GM18909 (cell line): ENCODE measurements at regions not wholly inside any gene's neighbourhood (a gene's known extent, or its start where the extent isn't known, plus 50 kb on each side); places are given as distances from the start of the nearest gene placed in this dataset.
A peak's percentile ranks its signal among the peaks of the same experiment; 100 is the strongest.

Experiments used
- ATAC-seq: cut with Tn5 transposase; IDR thresholded peaks from one replicate; pipeline ENCODE4 v1.9.1; 2021; ENCODE audit warnings: mild to moderate bottlenecking; ENCODE audit not compliant: unreplicated experiment, poor library complexity

GRCh38 chr2:216808805-216809425, 50.9 kb downstream of the TNP1 start:
- ATAC-seq: no peak

GRCh38 chr2:216807857-216808272, 52.0 kb downstream of the TNP1 start:
- no peak for ATAC-seq

GRCh38 chr2:216804357-216805350, 55.2 kb downstream of the TNP1 start:
- ATAC-seq: no peak

GRCh38 chr2:216803791-216804190, 56.1 kb downstream of the TNP1 start:
- no peak for ATAC-seq

GRCh38 chr2:216802516-216803215, 57.2 kb downstream of the TNP1 start:
- ATAC-seq: no peak

GRCh38 chr2:216800836-216801235, 59.0 kb downstream of the TNP1 start:
- no peak for ATAC-seq

- ATAC-seq: no peak
Observed at GRCh38 chr2:216799873-216800431, 59.9 kb downstream of the TNP1 start.

- ATAC-seq: no peak
Observed at GRCh38 chr2:216796115-216796840, 63.6 kb downstream of the TNP1 start.

- no peak for ATAC-seq
Observed at GRCh38 chr2:216793386-216793785, 66.5 kb downstream of the TNP1 start.

GRCh38 chr2:216792222-216793021, 67.4 kb downstream of the TNP1 start:
- ATAC-seq: no peak

- no peak for ATAC-seq
Observed at GRCh38 chr2:216791303-216791702, 68.6 kb downstream of the TNP1 start.

GRCh38 chr2:216789081-216789480, 70.8 kb downstream of the TNP1 start:
- no peak for ATAC-seq

- ATAC-seq: no peak
Observed at GRCh38 chr2:216787851-216788540, 71.9 kb downstream of the TNP1 start.

- no peak for ATAC-seq
Observed at GRCh38 chr2:216786676-216787075, 73.2 kb downstream of the TNP1 start.

GRCh38 chr2:216784456-216784855, 75.4 kb downstream of the TNP1 start:
- no peak for ATAC-seq

GRCh38 chr2:216781709-216782108, 78.2 kb downstream of the TNP1 start:
- ATAC-seq: no peak

- ATAC-seq: no peak
Observed at GRCh38 chr2:216780843-216781242, 79.0 kb downstream of the TNP1 start.

- peak; percentile 96 for ATAC-seq
Observed at GRCh38 chr2:216777637-216778273, 82.1 kb downstream of the TNP1 start.
